ENCODE measurements at regions not wholly inside any gene's neighbourhood (a gene's known extent, or its start where the extent isn't known, plus 50 kb on each side); places are given as distances from the start of the nearest gene placed in this dataset.

GRCh38 chr2:509888-510287 lies 167.3 kb downstream of the TMEM18 start:
- DNase-seq: peak in 1 of 5 experiments; percentile 19

GRCh38 chr2:508121-508520 lies 169.1 kb downstream of the TMEM18 start:
- no peak for DNase-seq

GRCh38 chr2:506866-507265 lies 170.3 kb downstream of the TMEM18 start:
- DNase-seq: no peak

- DNase-seq: no peak
These were observed 170.8 kb downstream of the TMEM18 start for GRCh38 chr2:506451-506850.

GRCh38 chr2:505941-506340 lies 171.3 kb downstream of the TMEM18 start:
- DNase-seq: no peak

- DNase-seq: no peak
These were observed 173.8 kb downstream of the TMEM18 start for GRCh38 chr2:503288-503999.

GRCh38 chr2:502831-503230 lies 174.4 kb downstream of the TMEM18 start:
- DNase-seq: no peak

- DNase-seq: no peak
These were observed 175.5 kb downstream of the TMEM18 start for GRCh38 chr2:501667-502066.

- no peak for DNase-seq
These were observed 176.1 kb downstream of the TMEM18 start for GRCh38 chr2:501130-501529.

GRCh38 chr2:499726-500125 lies 177.5 kb downstream of the TMEM18 start:
- DNase-seq: no peak

- DNase-seq: no peak
These were observed 178.6 kb downstream of the TMEM18 start for GRCh38 chr2:498493-499178.

GRCh38 chr2:497770-498492 lies 179.3 kb downstream of the TMEM18 start:
- DNase-seq: no peak

- no peak for DNase-seq
These were observed 180.5 kb downstream of the TMEM18 start for GRCh38 chr2:496729-497128.

- no peak for DNase-seq
These were observed 181.4 kb downstream of the TMEM18 start for GRCh38 chr2:495745-496275.

- DNase-seq: no peak
These were observed 182.4 kb downstream of the TMEM18 start for GRCh38 chr2:494853-495252.

GRCh38 chr2:493228-493627 lies 184.0 kb downstream of the TMEM18 start:
- DNase-seq: no peak

GRCh38 chr2:492178-492577 lies 185.0 kb downstream of the TMEM18 start:
- no peak for DNase-seq

GRCh38 chr2:489838-490237 lies 187.4 kb downstream of the TMEM18 start:
- DNase-seq: no peak

- DNase-seq: no peak
These were observed 188.1 kb downstream of the TMEM18 start for GRCh38 chr2:489084-489483.

GRCh38 chr2:487186-488079 lies 189.8 kb downstream of the TMEM18 start:
- DNase-seq: no peak

- DNase-seq: no peak
These were observed 190.8 kb downstream of the TMEM18 start for GRCh38 chr2:486371-486770.

- DNase-seq: no peak
These were observed 193.5 kb upstream of the ALKAL2 start for GRCh38 chr2:481388-481787.

Data from T-helper 2 cell (primary cell).